PC-9 (cell line): ENCODE measurements at regions not wholly inside any gene's neighbourhood (a gene's known extent, or its start where the extent isn't known, plus 50 kb on each side); places are given as distances from the start of the nearest gene placed in this dataset.
"Not testable (repeated sequence)": the region's sequence is repeated elsewhere in the genome, so short reads cannot be mapped to it uniquely, and the experiment has no call there.

Experiments
- CTCF ChIP-seq: fragments of 200-600 bp; sonication (generic); conservative IDR thresholded peaks from 2 replicates; pipeline ENCODE4 v1.6.1; 2017; ENCODE audit warnings: mixed run types, antibody characterized with exemption, mild to moderate bottlenecking, moderate library complexity
- EZH2 ChIP-seq: fragments of 200-600 bp; sonication (generic); IDR thresholded peaks from 2 replicates; pipeline ENCODE4 v1.8.0; 2017; ENCODE audit warnings: antibody characterized with exemption, low read depth

DNA sequence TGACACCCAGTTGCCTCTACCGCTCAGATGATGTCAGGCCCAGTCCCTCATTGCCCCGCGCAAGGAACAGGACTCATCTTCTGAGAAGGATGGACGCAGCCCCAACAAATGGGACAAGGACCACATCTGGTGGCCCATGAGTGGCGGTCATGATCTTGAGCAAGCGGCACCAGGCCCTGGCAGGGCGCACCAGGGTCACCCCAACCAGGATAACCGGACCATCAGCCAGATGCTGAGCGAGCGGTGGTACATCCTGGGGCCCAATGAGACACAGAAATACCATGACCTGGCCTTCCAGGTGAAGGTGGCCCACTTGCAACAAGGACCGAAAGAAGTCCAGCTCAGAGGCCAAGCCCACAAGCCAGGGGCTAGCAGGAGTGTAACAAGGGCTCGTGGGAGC lies 102.3 kb upstream of the TP53BP2 start:
- TF ChIP-seq CTCF, EZH2: not testable (repeated sequence)
